SK-N-MC (cell line): ENCODE measurements at regions not wholly inside any gene's neighbourhood (a gene's known extent, or its start where the extent isn't known, plus 50 kb on each side); places are given as distances from the start of the nearest gene placed in this dataset.

Experiments used
- DNase-seq: peaks from one replicate; pipeline ENCODE4 v3.0.0-alpha.2; 2011; ENCODE audit warnings: low read depth, low spot score
- H3K27ac ChIP-seq: fragments of 200-600 bp; sonication (generic); 2 replicates; pipeline ENCODE4 v1.5.1; 2016; ENCODE audit warnings: mixed run types
- H3K36me3 ChIP-seq: fragments of 200-600 bp; sonication (generic); 2 replicates; pipeline ENCODE4 v1.6.1; 2017; ENCODE audit warnings: antibody characterized with exemption, low read length, mixed read lengths; ENCODE audit not compliant: insufficient read depth
- H3K4me3 ChIP-seq: fragments of 200-600 bp; sonication (generic); 2 replicates; pipeline ENCODE4 v1.5.1; 2016
- H3K9ac ChIP-seq: fragments of 200-600 bp; sonication (generic); 2 replicates; pipeline ENCODE4 v1.8.0; 2017; ENCODE audit warnings: mixed run types, mixed read lengths; ENCODE audit not compliant: insufficient read length
- H3K9me3 ChIP-seq: fragments of 200-600 bp; sonication (generic); 2 replicates; pipeline ENCODE4 v1.6.1; 2017; ENCODE audit warnings: low read depth, mild to moderate bottlenecking, antibody characterized with exemption, low read length, moderate library complexity, mixed read lengths
- EZH2 ChIP-seq: fragments of 200-600 bp; sonication (generic); IDR thresholded peaks from one replicate; pipeline ENCODE4 v1.6.1; 2017; ENCODE audit warnings: antibody characterized with exemption
- FOXP2 ChIP-seq: optimal IDR thresholded peaks from 2 replicates; pipeline ENCODE3; 2011; ENCODE audit warnings: mild to moderate bottlenecking, moderate library complexity; ENCODE audit not compliant: insufficient read depth; ENCODE audit errors: extremely low read length, control extremely low read depth
- POLR2AphosphoS5 ChIP-seq: IDR thresholded peaks from 2 replicates; pipeline ENCODE4 v1.6.1; 2012; ENCODE audit warnings: mild to moderate bottlenecking, low read depth, low read length, borderline replicate concordance

GRCh38 chr10:10952800-10953199, 64.9 kb upstream of the CELF2 start:
- no peaks in the 10 kb centered on the region for H3K36me3 ChIP-seq
- TF ChIP-seq FOXP2 (no peak), POLR2AphosphoS5 (no peak), EZH2 (no peak)

GRCh38 chr10:10956681-10957542, 60.8 kb upstream of the CELF2 start:
- TF ChIP-seq POLR2AphosphoS5 (no peak), FOXP2 (no peak), EZH2 (no peak)
- H3K36me3 ChIP-seq, result no peaks in the 10 kb centered on the region
- no peak overlapping the region for H3K27ac ChIP-seq
- no peak overlapping the region for H3K9ac ChIP-seq
- DNase-seq, result no peak
- H3K9me3 ChIP-seq, result no peaks in the 10 kb centered on the region
- H3K4me3 ChIP-seq, result no peak overlapping the region

More at GRCh38 chr10:10952800-10953199, 64.9 kb upstream of the CELF2 start:
- no peak overlapping the region for H3K9ac ChIP-seq
- no peak overlapping the region for H3K4me3 ChIP-seq
- no peaks in the 10 kb centered on the region for H3K9me3 ChIP-seq
- no peak overlapping the region for H3K27ac ChIP-seq
- no peak for DNase-seq

- no peak for DNase-seq
- Histone ChIP-seq H3K9me3 (no peaks in the 10 kb centered on the region), H3K9ac (no peak overlapping the region), H3K4me3 (no peak overlapping the region), H3K27ac (no peak overlapping the region), H3K36me3 (no peaks in the 10 kb centered on the region)
- TF ChIP-seq FOXP2 (no peak), POLR2AphosphoS5 (no peak), EZH2 (no peak)
Observed at GRCh38 chr10:10958041-10958440, 59.6 kb upstream of the CELF2 start.

DNA sequence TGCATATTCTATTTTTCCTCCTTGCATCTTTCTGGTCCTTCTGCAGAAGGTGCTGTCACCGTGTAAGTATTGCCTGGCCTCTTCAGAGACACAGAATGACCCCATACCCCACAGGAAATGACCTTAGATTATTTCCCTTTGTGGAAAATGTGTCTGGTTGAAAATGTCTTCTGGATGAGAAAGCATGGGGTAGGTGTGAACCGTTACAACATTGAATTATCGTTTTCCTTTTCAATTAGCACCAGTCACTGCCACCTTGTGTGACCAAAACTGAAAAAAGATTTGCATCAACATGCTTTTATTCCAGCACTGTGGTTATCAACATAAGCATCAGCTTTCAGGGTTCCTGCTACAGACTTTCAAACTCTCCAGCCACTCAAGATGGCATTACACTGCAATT, 58.0 kb upstream of the CELF2 start:
- Histone ChIP-seq H3K9ac (no peak overlapping the region), H3K4me3 (no peak overlapping the region), H3K27ac (no peak overlapping the region), H3K9me3 (no peaks in the 10 kb centered on the region), H3K36me3 (no peaks in the 10 kb centered on the region)
- no peak for DNase-seq
- TF ChIP-seq FOXP2, result no peak
- TF ChIP-seq POLR2AphosphoS5, result no peak

GRCh38 chr10:10960534-10960933, 57.1 kb upstream of the CELF2 start:
- no peak for DNase-seq
- Histone ChIP-seq H3K9ac (no peak overlapping the region), H3K27ac (no peak overlapping the region), H3K9me3 (no peaks in the 10 kb centered on the region), H3K4me3 (no peak overlapping the region), H3K36me3 (no peaks in the 10 kb centered on the region)
- TF ChIP-seq FOXP2 (no peak), EZH2 (no peak), POLR2AphosphoS5 (no peak)

DNA sequence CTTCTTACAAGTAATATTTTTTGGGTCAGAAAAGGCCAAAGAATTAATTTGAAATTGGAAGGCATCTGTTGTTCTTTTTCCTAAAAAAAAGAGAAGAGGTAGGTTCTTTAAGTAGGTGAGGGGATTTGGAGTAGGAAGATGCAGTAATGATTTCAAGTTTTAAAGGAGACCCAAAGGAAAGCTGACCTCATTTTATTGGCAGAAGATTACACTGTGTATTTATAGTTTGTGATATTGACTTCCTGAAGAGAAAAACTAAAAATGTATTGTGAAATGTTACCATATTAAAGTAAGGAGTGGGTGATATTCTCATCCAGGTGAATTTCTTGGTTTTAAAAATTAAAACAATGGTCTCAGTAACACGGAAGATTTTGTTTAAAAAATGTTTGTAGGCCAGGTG, 56.6 kb upstream of the CELF2 start:
- no peak overlapping the region for H3K4me3 ChIP-seq
- TF ChIP-seq POLR2AphosphoS5, result no peak
- no peak for TF ChIP-seq FOXP2
- no peak for TF ChIP-seq EZH2
- no peak for DNase-seq
- H3K36me3 ChIP-seq, result no peaks in the 10 kb centered on the region
- no peak overlapping the region for H3K27ac ChIP-seq
- H3K9me3 ChIP-seq, result no peaks in the 10 kb centered on the region
- no peak overlapping the region for H3K9ac ChIP-seq

- no peak for TF ChIP-seq POLR2AphosphoS5
- no peak for TF ChIP-seq EZH2
- TF ChIP-seq FOXP2, result no peak
Observed at GRCh38 chr10:10967029-10967428, 50.6 kb upstream of the CELF2 start.

DNA sequence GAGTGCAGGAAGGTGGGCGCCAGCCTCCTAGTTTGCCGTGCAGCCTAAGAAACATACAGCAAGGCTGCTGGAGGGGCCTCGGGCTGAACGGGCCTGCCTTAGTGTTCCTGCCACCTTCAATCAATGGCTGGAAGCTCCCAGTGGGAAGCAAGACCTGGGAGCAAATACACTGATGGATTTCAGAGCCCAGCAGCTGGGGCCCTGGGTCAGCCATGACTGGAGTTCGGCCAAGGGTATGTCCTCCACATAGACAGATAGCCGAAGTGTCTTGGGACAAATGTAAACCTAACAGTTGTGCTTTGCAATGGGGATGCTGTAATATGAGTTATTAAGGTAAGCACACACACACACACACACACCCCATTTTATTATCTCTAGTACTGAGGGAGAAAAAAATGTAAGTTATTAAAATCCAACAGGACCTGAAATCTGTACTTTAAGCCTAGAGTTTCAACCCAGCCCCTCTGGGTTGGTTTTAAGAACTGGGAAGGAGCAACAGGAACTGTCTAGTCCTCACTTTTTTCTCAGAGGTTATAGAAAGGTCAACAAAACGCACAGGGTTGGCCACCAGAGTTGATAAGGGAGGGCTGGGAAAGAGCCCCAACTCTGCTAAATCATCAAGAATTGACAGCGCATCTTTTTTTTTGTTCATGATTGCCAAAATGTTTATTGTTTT, 50.0 kb upstream of the CELF2 start:
- Histone ChIP-seq H3K4me3 (no peak overlapping the region), H3K27ac (no peak overlapping the region), H3K36me3 (no peaks in the 10 kb centered on the region), H3K9me3 (no peaks in the 10 kb centered on the region), H3K9ac (no peak overlapping the region)
- DNase-seq, result no peak
- TF ChIP-seq POLR2AphosphoS5 (no peak), EZH2 (no peak), FOXP2 (no peak)

More at GRCh38 chr10:10967029-10967428, 50.6 kb upstream of the CELF2 start:
- Histone ChIP-seq H3K4me3 (no peak overlapping the region), H3K27ac (no peak overlapping the region), H3K9ac (no peak overlapping the region), H3K36me3 (no peaks in the 10 kb centered on the region), H3K9me3 (no peaks in the 10 kb centered on the region)
- no peak for DNase-seq
